PC-9 (cell line): ENCODE measurements at regions not wholly inside any gene's neighbourhood (a gene's known extent, or its start where the extent isn't known, plus 50 kb on each side); places are given as distances from the start of the nearest gene placed in this dataset.

ENCODE experiments used
- EZH2 ChIP-seq: fragments of 200-600 bp; sonication (generic); IDR thresholded peaks from 2 replicates; pipeline ENCODE4 v1.8.0; 2017; ENCODE audit warnings: antibody characterized with exemption, low read depth
- TF ChIP-seq, protein P1 (sequence below): fragments of 200-600 bp; sonication (generic); conservative IDR thresholded peaks from 2 replicates; pipeline ENCODE4 v1.6.1; 2017; ENCODE audit warnings: mixed run types, antibody characterized with exemption, mild to moderate bottlenecking, moderate library complexity

DNA sequence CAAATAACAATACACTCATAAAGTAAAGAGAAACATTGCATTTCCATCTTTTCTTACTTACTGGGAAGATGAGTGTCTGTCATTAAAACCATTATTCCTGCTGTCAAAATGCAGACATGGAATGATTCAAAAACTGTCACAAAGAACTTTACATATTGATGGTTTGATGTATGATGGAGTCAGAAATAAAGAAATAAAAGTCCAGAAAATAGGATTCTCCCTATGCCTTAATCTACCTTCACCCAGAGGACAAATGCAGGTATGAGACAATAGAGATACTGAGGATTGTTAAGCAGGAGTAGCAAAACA, 656.1 kb downstream of the TBC1D4 start:
- TF ChIP-seq, protein P1, sequence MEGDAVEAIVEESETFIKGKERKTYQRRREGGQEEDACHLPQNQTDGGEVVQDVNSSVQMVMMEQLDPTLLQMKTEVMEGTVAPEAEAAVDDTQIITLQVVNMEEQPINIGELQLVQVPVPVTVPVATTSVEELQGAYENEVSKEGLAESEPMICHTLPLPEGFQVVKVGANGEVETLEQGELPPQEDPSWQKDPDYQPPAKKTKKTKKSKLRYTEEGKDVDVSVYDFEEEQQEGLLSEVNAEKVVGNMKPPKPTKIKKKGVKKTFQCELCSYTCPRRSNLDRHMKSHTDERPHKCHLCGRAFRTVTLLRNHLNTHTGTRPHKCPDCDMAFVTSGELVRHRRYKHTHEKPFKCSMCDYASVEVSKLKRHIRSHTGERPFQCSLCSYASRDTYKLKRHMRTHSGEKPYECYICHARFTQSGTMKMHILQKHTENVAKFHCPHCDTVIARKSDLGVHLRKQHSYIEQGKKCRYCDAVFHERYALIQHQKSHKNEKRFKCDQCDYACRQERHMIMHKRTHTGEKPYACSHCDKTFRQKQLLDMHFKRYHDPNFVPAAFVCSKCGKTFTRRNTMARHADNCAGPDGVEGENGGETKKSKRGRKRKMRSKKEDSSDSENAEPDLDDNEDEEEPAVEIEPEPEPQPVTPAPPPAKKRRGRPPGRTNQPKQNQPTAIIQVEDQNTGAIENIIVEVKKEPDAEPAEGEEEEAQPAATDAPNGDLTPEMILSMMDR = no peak
- TF ChIP-seq EZH2 = no peak
